ENCODE measurements at regions not wholly inside any gene's neighbourhood (a gene's known extent, or its start where the extent isn't known, plus 50 kb on each side); places are given as distances from the start of the nearest gene placed in this dataset.

- TF ChIP-seq CTCF (IDR thresholded peaks at IDR 0.05) (no peak), POLR2A (IDR thresholded peaks at IDR 0.05) (no peak)
Measured at GRCh38 chr1:221089803-221090202, 210.6 kb downstream of the HLX start.

Measured in body of pancreas (tissue), 4 donors.